Activated CD8-positive, alpha-beta memory T cell treated with anti-CD3 and anti-CD28 coated beads, Interleukin-2, amount 50 U/mL, for 24 hours (primary cell): ENCODE measurements at regions not wholly inside any gene's neighbourhood (a gene's known extent, or its start where the extent isn't known, plus 50 kb on each side); places are given as distances from the start of the nearest gene placed in this dataset.
"Not testable (repeated sequence)": the region's sequence is repeated elsewhere in the genome, so short reads cannot be mapped to it uniquely, and the experiment has no call there.

Source experiments
- DNase-seq: peaks from one replicate; pipeline ENCODE4 v3.0.0-alpha.2; 2020; ENCODE audit errors: extremely low read depth

DNA sequence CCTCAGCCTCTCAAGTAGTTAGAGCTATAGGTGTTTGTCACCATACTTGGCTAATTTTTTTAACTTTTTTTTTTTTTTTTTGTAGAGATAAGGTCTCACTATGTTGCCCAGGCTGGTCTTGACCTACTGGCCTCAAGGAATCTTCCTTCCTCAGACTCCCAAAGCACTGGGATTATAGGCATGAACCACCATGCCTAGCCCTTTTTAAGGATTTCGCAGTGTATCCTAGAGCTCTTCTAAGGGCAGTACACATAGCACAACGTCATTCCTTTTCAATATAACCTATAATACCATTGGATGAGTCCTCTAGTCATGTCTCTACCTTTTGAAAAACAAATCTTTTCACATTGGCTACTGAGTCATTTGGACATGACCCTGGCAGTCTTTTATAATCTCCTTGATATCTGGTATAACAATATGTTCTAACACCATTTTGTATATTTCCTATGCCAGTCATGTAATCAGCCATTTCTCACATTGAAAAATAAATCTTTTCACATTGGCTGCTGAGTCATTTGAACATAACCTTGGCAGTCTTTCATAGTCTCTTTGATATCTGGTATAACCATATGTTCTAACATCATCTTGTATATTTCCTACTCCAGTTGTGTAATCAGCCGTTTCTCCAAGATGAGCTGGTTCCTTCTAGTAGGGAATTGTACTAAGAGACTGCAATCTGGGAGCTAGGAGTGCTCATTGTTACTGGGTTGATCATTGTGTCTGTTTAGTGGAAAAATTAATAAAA, 944.7 kb downstream of the MCTP2 start:
- no peak for DNase-seq

DNA sequence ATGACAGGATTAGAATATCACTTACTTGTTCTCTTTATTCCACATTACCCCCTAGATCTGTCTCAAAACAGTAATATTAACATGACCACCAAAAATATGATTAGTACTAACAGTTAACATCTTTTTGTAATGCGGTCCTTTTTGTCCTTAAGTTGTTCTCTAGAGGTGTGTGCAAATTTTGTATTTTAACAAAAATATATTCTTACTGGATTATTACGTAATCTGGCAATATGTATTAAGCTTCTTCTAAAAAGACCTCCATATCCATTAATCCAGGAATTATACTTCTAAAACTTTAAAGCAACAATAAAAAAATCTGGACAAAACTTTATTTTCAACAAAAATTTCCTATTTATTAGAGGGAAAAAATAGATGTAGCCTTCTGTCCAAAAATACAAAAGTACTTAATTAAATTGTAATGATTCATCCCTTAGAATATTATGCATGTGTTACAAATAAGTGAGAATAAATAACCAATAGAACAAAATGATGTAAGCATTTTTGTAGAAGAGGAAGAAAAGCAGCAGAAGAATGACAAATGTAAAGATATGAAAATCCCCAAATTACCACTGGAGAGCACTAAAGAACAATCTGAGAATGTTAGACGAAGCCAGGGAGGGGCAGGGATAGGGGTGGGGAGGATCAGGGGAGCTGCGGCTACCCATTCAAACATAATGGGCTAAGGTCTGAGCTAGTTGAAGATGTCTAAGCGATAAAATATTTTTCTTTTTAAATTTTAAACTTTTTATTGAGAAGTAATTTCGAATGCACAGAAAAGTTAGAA, 945.6 kb downstream of the MCTP2 start:
- no peak for DNase-seq

DNA sequence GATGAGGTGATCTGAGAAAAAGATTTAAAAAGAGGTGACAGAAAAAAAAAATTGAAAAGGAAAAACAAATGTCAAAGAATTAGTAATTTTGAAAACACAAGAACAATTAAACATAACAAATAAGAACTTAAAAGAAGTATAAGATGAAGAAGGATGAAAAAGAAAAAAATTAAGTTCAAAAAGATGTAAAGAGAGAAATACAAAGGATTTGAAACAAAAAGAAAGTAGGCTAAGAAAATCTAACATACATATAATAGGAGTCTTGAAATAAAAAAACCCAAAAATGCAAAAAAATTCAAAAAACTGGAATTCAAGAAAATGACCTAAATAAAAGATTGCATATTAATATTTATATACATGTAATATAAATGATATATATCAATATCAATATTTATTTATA, 949.2 kb downstream of the MCTP2 start:
- DNase-seq = no peak

DNA sequence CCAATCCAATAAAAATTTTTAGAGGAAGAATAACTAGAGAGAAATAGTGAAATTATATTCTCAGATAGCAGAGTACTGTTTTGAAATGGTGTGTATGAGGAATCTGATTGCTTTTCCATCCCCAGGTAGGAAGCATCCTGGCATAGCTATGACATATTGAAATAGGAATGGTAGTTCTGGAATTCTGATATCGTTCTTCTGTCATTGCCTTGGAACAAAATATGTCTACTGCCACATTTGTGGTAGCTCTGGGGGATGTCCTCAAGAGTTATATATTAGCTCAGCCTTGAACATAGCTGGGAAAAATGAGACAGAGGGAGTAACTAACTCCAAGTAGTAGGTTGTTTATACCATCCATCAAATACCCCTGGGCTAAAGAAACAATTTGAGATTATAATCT, 950.7 kb downstream of the MCTP2 start:
- DNase-seq = no peak

DNA sequence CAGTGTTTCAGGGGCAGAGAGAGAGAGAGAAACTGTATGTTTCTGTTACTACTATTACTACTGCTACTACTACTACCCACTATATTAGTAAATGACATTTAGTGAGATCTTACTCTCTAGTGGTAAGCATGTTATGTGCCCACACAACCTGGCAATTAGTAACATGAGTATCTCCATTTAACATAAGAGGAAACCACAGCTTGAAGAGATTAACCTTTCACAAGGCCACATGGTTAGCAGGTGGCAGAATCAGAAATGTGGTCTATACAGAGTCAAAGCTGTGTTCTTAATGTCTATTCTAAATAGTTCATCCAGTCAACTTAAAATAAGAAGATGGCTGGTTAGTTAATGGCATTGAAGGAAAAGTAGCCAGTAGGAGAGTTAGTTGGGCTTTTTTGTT, 961.6 kb downstream of the MCTP2 start:
- no peak for DNase-seq

DNA sequence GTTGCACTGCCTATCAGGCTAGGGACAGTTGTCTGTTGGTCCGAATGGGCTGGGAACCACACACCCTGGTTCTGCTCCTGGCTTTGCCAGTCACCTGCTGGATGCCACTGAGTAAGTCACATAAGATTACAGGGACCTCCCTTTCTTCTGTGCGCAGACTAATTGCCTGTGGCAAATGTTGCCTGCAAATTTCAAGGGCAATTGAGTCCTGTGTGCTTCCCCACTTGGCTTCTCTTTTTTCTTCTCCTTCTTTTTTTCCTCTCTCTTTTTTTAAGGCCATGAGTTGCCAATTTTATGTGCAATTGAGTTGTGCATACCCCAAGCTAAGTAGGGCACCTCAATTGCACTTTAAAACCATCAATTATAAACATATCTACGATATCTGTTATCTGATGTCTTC, 963.4 kb downstream of the MCTP2 start:
- no peak for DNase-seq

DNA sequence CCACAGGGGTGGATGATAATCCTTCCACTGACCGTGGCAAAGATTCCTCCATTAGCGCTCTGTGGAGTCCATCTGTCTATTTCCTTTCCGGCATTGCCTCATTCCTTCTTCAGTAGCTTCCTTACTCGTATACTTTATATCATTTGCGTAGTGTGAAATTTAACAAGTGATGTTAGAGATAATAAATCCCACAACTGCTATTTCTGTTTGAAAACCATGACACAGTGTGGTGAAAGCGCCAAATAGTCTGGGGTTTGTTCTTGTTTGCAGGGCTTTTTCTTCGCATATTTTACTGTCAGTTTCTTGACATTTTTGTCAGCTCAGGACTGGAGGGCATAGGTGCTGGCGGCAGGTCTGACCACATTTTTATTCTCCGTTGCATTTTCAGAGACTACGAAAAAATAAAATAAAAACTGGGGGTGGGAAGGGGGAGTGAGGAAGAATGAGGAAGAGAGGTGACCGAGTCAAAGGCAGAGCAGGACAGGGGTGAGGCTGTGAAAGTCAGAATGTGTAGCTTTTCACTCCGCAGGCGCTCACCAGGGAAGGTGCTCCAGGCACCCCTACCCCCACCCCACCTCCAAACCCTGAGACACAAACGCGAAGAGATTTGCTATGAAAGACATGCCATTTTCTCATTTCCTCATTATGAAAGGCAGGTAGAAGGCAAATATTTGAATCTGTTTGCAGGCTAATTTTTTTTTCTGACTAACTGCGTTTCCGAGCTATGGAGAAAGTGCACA, 965.0 kb downstream of the MCTP2 start:
- DNase-seq = no peak

DNA sequence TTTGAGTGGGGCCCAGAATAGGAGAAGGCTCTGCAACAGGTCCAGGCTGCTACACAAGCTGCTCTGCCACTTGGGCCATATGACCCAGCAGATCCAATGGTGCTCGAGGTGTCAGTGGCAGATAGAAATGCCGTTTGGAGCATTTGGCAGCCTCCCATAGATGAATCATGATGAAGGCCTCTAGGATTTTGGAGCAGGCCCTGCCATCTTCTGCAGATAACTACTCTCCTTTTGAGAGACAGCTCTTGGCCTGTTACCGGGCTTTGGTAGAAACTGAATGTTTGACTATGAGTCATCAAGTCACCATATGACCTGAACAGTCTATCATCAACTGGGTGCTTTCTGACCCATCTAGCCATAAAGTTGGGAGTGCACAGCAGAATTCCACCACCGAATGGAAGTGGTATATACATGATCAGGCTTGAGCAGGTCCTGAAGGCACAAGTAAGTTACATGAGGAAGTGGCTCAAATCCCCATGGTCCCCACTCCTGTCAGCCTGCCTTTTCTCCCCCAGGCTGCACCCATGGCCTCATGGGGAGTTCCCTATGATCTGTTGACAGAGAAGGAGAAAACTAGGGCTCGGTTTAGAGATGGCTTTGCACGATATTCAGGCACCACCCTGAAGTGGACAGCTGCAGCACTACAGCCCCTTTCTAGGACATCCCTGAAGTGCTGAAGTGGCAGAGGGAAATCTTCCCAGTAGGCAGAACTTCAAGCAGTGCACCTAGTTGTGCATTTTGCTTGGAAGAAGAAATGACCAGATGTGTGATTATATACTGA, 971.4 kb downstream of the MCTP2 start:
- DNase-seq = no peak

DNA sequence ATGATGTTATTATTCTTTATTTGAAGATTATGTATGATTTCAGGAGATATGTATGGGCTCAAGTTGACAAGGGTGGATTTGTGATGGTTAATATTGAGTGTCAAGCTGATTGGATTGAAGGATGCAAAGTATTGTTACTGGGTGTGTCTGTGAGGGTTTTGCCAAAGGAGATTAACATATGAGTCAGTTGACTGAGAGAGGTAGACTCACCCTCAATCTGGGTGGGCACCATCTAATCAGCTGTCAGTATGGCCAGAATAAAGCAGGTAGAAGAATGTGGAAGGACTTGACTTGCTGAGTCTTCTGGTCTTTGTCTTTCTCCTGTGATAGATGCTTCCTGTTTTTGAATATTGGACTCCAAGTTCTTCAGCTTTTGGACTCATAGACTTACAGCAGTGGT, 973.7 kb downstream of the MCTP2 start:
- no peak for DNase-seq

DNA sequence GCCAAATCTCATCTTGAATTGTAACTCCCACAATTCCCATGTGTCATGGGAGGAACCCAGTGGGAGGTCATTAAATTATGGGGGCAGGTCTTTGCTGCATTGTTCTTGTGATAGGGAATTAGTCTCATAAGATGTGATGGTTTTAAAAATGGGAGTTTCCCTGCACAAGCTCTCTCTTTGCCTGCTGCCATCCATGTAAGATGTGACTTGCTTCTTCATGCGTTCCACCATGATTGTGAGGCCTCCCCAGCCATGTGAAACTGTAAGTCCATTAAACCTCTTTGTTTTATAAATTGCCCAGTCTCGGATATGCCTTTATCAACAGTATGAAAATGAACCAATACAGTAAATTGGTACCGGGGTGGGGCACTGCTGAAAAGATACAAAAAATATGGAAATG, 974.5 kb downstream of the MCTP2 start:
- not testable (repeated sequence) for DNase-seq

DNA sequence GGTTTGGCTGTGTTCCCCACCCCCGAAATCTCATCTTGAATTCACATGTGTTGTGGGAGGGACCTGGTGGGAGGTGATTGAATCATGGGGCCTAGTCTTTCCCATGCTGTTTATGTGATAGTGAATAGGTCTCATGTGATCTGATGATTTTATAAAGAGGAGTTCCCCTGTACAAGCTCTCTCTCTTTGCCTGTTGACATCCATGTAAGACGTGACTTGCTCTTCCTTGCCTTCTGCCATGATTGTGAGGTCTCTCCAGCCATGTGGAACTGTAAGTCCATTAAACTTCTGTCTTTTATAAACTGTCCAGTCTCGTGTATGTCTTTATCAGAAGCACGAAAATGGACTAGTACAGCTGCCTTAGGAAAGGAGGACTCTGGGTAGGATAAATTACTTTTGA, 976.7 kb downstream of the MCTP2 start:
- DNase-seq = no peak

DNA sequence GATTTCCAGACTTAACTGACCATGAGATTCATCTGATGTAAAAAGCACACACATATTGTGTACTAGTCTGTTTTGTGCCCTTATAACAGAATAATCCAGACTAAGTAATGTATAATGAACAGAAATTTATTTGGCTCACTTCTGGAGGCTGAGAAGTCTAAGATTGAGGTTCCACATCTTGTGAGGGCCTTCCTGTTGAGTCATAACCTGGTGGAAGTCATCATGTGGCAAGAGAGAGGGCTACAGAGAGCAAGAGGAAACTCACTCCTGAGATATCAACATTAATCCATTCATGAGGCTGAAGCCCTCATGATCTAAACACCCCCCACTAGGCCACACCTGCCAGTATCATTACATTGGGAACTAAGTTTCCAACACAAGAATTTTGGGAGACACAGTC, 977.6 kb downstream of the MCTP2 start:
- DNase-seq = no peak

DNA sequence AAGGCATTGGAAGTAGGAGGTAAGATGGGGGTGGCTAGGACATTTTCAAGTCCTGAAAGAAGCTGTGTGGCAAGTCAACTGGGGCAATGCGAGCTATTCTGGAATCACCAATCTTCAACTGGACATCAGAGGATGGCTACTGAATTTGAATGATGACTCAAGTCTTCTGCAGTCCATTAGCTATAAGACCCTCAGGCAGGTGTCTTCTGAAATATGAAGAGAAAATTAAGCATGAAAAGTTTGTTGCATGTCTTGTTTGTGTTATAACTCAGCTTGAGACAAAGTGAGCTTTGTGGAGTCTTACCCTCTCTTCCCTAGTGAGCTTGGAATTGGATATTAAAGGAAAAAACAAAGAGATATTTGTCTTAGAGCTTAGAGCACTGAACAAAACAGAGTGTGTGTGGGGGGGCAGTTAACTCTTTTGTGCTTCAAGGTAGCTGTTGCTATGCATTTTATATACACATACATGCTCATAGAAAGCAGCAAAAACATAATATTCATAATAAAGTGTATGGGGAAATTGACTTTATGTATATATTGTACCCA, 979.1 kb downstream of the MCTP2 start:
- no peak for DNase-seq

DNA sequence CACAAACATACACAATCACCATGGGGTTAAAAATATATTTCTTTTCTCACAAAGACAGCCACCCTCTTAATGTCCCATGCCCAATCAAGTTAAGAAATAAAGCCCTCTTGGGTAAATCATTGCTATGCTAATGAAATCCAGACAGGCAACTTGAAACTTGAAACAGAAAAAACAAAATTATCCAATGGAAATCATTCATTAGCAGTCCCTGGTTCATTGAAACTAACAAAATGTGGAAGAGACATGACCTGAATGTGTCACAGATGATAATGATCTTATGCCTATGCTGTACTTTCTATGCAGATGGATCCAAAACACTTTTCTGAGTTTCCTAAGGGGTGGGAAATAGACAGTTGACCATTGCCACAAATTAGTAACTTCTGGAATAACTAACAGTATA, 983.7 kb downstream of the MCTP2 start:
- DNase-seq = no peak

DNA sequence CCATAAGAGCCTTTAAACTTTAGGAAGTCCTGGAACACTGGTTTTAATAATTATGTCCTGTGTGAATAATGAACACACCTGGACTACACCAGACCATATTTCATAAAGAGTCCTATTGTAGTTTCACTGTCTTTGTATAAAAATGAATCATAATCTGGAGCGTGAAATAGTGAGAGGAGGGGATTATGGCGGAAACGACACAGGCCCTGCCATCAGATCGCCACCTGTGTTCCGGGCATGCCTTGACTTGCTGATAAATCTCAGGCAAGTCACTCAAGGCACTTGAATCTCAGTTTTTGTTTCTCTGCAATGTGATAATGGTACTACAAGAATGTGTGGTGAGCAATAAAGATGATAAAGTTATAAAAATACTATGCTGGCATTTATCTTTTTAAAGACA, 995.5 kb downstream of the MCTP2 start:
- no peak for DNase-seq

DNA sequence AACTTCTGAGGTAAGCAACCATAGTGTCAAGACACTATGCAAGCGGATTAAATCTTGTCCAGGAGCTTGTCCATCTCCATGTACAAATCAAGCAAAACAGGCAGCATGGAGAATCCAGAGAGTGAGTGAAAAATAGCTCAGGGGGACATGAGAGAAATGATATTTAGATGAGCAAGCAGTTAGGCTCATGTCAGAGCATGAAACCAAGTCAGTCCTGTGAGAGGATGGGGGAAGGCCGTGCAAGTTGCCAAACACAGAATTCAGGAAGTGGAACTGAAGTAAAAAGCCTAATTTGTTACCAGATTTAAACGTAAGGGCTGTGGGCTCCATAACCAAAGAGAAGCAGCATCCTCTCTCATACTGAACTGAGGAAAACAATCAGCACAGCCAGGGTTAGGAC, 995.9 kb downstream of the MCTP2 start:
- no peak for DNase-seq

DNA sequence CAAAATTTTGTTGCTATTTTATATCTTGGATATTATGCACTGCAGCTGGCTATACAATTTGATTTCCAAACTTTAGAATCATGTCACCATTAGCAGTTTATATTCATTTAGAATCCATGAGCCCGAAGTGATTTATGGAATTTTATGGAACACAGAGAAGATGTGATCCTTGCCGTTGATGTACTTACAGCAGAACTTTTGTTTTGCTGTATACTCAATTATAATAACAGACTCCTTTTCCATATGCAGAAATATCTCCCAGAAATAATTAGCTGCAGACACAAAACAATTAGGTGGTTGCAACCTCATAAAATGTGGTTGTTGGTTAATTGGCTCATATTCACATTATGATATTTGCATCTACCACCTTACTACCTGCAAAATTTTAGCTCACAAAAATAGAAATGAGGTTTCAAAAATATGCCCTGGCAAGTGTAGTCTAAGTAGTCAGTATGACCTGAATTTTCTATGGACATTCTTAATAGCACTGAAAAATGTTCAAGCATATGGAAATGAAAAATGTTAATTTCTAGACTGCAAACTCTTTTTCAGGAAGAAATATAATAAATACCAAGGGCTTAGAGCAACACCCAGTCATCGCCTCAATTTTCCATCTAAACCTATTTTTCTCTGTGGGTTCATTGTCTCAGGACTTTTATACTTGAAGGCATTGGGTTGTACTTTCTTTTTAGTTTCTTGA, 997.6 kb downstream of the MCTP2 start:
- no peak for DNase-seq

DNA sequence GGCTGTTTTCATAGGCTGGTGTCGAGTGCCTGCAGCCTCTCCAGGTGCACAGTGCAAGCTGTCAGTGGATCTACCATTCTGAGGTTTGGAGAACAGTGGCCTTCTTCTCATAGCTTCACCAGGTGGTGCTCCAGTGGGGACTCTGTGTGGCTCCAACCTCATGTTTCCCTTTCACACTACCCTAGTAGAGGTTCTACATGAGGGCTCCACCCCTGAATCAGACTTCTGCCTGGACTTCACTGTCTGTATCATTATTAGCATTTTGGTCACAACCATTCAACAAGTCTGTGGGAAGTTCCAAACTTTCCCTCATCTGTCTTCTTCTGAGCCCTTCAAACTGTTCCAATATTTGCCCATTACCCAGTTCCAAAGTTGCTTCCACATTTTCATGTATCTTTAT, 1003.7 kb downstream of the MCTP2 start:
- no peak for DNase-seq

DNA sequence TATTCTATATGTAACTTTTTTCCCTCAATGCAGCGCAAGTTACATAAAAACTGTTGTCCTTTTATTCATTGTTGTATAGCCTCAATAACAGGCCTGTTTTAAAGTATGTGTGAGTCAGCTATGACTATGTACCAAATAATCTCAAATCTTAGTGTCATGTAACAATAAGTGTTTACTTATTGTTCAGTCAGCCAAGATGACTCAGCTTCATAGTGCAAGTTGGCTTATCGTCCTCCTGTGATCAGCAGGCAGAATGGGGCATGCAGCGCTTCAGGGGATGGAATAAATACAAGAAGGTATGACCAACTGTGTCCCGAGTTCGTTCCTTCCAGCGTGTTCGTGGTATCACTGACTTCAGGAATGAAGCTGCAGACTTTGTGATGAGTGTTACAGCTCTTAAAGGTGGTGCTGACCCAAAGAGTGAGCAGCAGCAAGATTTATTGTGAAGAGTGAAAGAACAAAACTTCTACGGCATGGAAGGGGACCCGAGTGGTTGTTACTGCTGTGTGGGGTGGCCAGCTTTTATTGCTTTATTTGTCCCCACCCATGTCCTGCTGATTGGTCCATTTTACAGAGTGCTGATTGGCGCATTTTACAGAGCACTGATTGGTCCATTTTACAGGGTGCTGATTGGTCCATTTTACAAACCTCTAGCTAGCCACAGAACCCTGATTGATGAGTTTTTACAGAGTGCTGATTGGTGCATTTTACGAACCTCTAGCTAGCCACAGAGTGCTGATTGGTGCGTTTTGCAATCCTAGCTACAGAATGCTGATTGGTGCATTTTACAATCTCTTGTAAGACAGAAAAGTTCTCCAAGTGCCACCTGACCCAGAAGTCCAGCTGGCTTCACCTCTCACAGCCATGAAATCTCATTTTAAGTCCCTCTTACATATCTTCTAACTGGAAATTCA, 1016.0 kb downstream of the MCTP2 start:
- no peak for DNase-seq

DNA sequence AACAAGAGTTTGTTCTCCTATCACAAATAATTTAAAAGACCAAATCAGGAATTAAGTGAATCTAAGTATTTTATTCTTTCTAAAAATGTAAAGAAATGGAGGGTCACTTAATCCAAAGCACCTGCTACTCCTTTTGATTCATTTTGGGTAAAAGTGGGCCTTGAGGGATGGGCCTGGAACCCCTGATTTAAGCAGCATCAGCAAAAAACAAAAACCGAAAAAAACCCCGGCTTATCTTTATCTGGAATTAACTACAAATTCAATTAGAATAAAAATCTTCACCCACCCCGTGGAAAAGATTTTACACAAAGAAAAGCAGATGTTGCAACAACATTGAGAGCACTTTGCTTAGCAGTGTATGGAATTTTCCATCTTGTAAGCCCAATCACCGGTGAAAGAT, 1018.2 kb downstream of the MCTP2 start:
- DNase-seq = no peak
